Keratinocyte (primary cell): ENCODE measurements at regions not wholly inside any gene's neighbourhood (a gene's known extent, or its start where the extent isn't known, plus 50 kb on each side); places are given as distances from the start of the nearest gene placed in this dataset.

Experiments
- CTCF ChIP-seq, 3 experiments: IDR thresholded peaks in 1 of 3; conservative IDR thresholded peaks in 1 of 3; optimal IDR thresholded peaks in 1 of 3; 2 replicates in 2 of 3; 3 replicates in 1 of 3; pipeline versions ENCODE3 to v1.5.1; 2011; ENCODE audit warnings: low read length in 3 of 3, mild to moderate bottlenecking in 3 of 3, moderate library complexity in 2 of 3, control low read depth in 1 of 3, inconsistent platforms in 1 of 3; ENCODE audit not compliant: insufficient read depth in 2 of 3; ENCODE audit errors: extremely low read depth in 1 of 3
- EZH2 ChIP-seq: IDR thresholded peaks from one replicate; pipeline ENCODE4 v1.6.1; 2012; ENCODE audit warnings: inconsistent platforms, mild to moderate bottlenecking, low read length, moderate library complexity

GRCh38 chr2:199668645-199669044 is 182.3 kb downstream of the FTCDNL1 start:
- no peak for TF ChIP-seq CTCF (optimal IDR thresholded peaks at IDR 0.05 in 1 of 3, IDR thresholded peaks at IDR 0.05 in 1 of 3, conservative IDR thresholded peaks at IDR 0.05 in 1 of 3; ENCODE audit: extremely low read depth in 1 of 3, insufficient read depth in 2 of 3, low read length in 3 of 3)
- TF ChIP-seq EZH2 = no peak
